K562 (cell line): ENCODE measurements at regions not wholly inside any gene's neighbourhood (a gene's known extent, or its start where the extent isn't known, plus 50 kb on each side); places are given as distances from the start of the nearest gene placed in this dataset.

Experiments used
- ATAC-seq: fragments of 200-7000 bp; cut with Tn5 transposase; 3 replicates; pipeline ENCODE4 v1.9.1; 2020; ENCODE audit warnings: moderate library complexity
- BruUV-seq: library from RNA; stranded (reverse); fragments of 400-500 nt; replicated peaks from 2 replicates; lab custom pipeline; 2021; lab: Mats Ljungman, UMichigan
- CTCF ChIA-PET: fragments of 300-600 bp; formaldehyde crosslinking; extraction: SDS; loops from one replicate; lab custom pipeline; 2021; ENCODE audit warnings: low intra/inter-chr PET ratio; lab: Yijun Ruan, JAX
- POLR2A ChIA-PET: fragments of 300-600, 350-650 bp; sonication (Branson Sonifier 250); formaldehyde crosslinking; extraction: SDS; loops from one replicate; lab custom pipeline; 2021; ENCODE audit warnings: antibody characterized with exemption, inconsistent platforms; lab: Yijun Ruan, JAX
- DNase-seq, 4 experiments: peaks; one replicate each; pipeline versions ENCODE4 v3.0.0 to v3.0.0-alpha.2; 2011 to 2018; ENCODE audit warnings: low spot score in 3 of 4, mixed read lengths in 3 of 4; ENCODE audit errors: extremely low read depth in 1 of 4
- FAIRE-seq: peaks from 2 replicates; lab custom pipeline; 2011; peaks lifted over from hg19 to GRCh38; lab: Jason Lieb, UNC
- H2AFZ ChIP-seq: 2 replicates; pipeline ENCODE4 v1.6.0; 2011; ENCODE audit warnings: low read depth, low read length, control low read depth, inconsistent platforms
- H3K27ac ChIP-seq: fragments of 200-600 bp; 3 replicates; pipeline ENCODE4 v1.8.0; 2011; ENCODE audit warnings: low read depth, mild to moderate bottlenecking, control low read depth, inconsistent platforms, low read length, moderate library complexity, mixed read lengths; ENCODE audit errors: extremely low read depth
- H3K27me3 ChIP-seq, 2 experiments: fragments of 300-600 bp in 1 of 2; 2 replicates in 1 of 2; 3 replicates in 1 of 2; pipeline versions ENCODE4 v1.6.0 to v1.8.0; 2011; ENCODE audit warnings: inconsistent platforms in 2 of 2, low read length in 2 of 2, mild to moderate bottlenecking in 1 of 2, mixed read lengths in 1 of 2, moderate library complexity in 1 of 2; ENCODE audit not compliant: control insufficient read depth in 2 of 2, insufficient read depth in 2 of 2
- H3K36me3 ChIP-seq: fragments of 300-600 bp; 3 replicates; pipeline ENCODE4 v1.8.0; 2011; ENCODE audit warnings: mild to moderate bottlenecking, low read length, inconsistent platforms; ENCODE audit not compliant: control insufficient read depth, insufficient read depth
- H3K4me1 ChIP-seq, 2 experiments: fragments of 200-600 bp in 1 of 2; replicated peaks in 1 of 2; 2 replicates in 1 of 2; 3 replicates in 1 of 2; pipeline versions ENCODE4 v1.5.1 to v1.8.0; 2011; ENCODE audit warnings: inconsistent platforms in 2 of 2, low read length in 2 of 2, mild to moderate bottlenecking in 1 of 2, mixed read lengths in 1 of 2, moderate library complexity in 1 of 2; ENCODE audit not compliant: control insufficient read depth in 2 of 2, insufficient read depth in 2 of 2
- H3K4me2 ChIP-seq: 2 replicates; pipeline ENCODE4 v1.6.1; 2011; ENCODE audit warnings: low read length, control low read depth, inconsistent platforms, mixed read lengths; ENCODE audit not compliant: insufficient read depth
- H3K4me3 ChIP-seq: fragments of 200-600 bp; sonication (generic), shearing (Covaris generic); 2 replicates; pipeline ENCODE4 v1.5.1; 2016; ENCODE audit warnings: control low read depth, inconsistent platforms
- H3K79me2 ChIP-seq: fragments of 200-600 bp; 3 replicates; pipeline ENCODE4 v1.8.0; 2011; ENCODE audit warnings: low read length, inconsistent platforms; ENCODE audit not compliant: control insufficient read depth, insufficient read depth
- H3K9ac ChIP-seq, 2 experiments: 2 replicates each; pipeline versions ENCODE4 v1.6.0 to v1.6.1; 2011; ENCODE audit warnings: low read depth in 2 of 2, low read length in 2 of 2, control low read depth in 1 of 2, inconsistent platforms in 1 of 2, mild to moderate bottlenecking in 1 of 2, mixed read lengths in 1 of 2; ENCODE audit not compliant: insufficient read depth in 1 of 2
- H3K9me1 ChIP-seq: one replicate; pipeline ENCODE4 v1.6.0; 2011; ENCODE audit warnings: inconsistent platforms, mild to moderate bottlenecking, low read length, moderate library complexity; ENCODE audit not compliant: control insufficient read depth, insufficient read depth
- H3K9me3 ChIP-seq: replicated peaks from 2 replicates; pipeline ENCODE4 v1.5.1; 2011; ENCODE audit warnings: low read depth, low read length, inconsistent platforms; ENCODE audit not compliant: control insufficient read depth, insufficient read depth
- H4K20me1 ChIP-seq: replicated peaks from 2 replicates; pipeline ENCODE4 v1.6.1; 2011; ENCODE audit warnings: low read length, inconsistent platforms, mixed read lengths; ENCODE audit not compliant: control insufficient read depth, insufficient read depth
- CAMTA2 ChIP-seq: fragments of 250-450 bp; sonication (Bioruptor Pico); conservative IDR thresholded peaks from 2 replicates; pipeline ENCODE4 v1.5.1; 2022
- DDX20 ChIP-seq: fragments of 450-650 bp; IDR thresholded peaks from 2 replicates; pipeline ENCODE4 v1.6.1; 2016; ENCODE audit warnings: missing genetic modification characterization, low read depth, mild to moderate bottlenecking, missing compliant biosample characterization, moderate library complexity
- GMEB1 ChIP-seq: fragments of 250-450 bp; sonication (Bioruptor Pico); IDR thresholded peaks from 2 replicates; pipeline ENCODE4 v1.4.0; 2020; ENCODE audit warnings: mild to moderate bottlenecking
- POU5F1 ChIP-seq: fragments of 150-350 bp; IDR thresholded peaks from 2 replicates; pipeline ENCODE4 v1.6.1; 2014; ENCODE audit warnings: borderline replicate concordance, low read length, low read depth, mild to moderate bottlenecking; ENCODE audit not compliant: partially characterized antibody
- SPI1 ChIP-seq: IDR thresholded peaks from 2 replicates; pipeline ENCODE4 v1.6.1; 2011; ENCODE audit warnings: low read depth, low read length, control low read depth, borderline replicate concordance
- ZNF124 ChIP-seq: sonication (generic); formaldehyde crosslinking; IDR thresholded peaks from 2 replicates; pipeline ENCODE4 v1.8.1; 2022; ENCODE audit warnings: missing genetic modification reagents
- ZNF3 ChIP-seq: fragments of 250-450 bp; sonication (Bioruptor Pico); IDR thresholded peaks from 2 replicates; pipeline ENCODE4 v1.5.0; 2021; ENCODE audit warnings: mild to moderate bottlenecking, moderate library complexity
- ZNF695 ChIP-seq: fragments of 450-650 bp; formaldehyde crosslinking; IDR thresholded peaks from 2 replicates; pipeline ENCODE4 v1.4.0; 2020; ENCODE audit warnings: mild to moderate bottlenecking, moderate library complexity
- WGBS: fragments of 100-300 bp; shearing (Covaris generic); methylation state at CpG from one replicate; pipeline ENCODE4 v1.1.6; 2016; ENCODE audit warnings: low coverage, mixed read lengths; ENCODE audit not compliant: insufficient coverage; ENCODE audit errors: missing lambda C conversion rate; 5-methylcytosine and 5-hydroxymethylcytosine counted together
- in situ Hi-C: fragments of 300-500 bp; cut with MboI; formaldehyde crosslinking; loops from 4 replicates; pipeline ENCODE4 v1.15.0; 2018; ENCODE audit warnings: inconsistent platforms, mixed read lengths
- intact Hi-C: fragments of 100-400 bp; cut with micrococcal nuclease; formaldehyde crosslinking; loops from 2 replicates; pipeline ENCODE4 v1.14.2; 2022

GRCh38 chr13:80458543-80458942 is 117.6 kb upstream of the SPRY2 start (continued):
- TF ChIP-seq GMEB1 (CRISPR knock-in tag) (no peak), ZNF3 (CRISPR knock-in tag) (no peak), CAMTA2 (no peak), POU5F1 (no peak), ZNF695 (CRISPR knock-in tag) (no peak), ZNF124 (CRISPR knock-in tag) (no peak)

- intact Hi-C loops, result no loop called here
- H2AFZ ChIP-seq, result no peak overlapping the region
Measured at GRCh38 chr13:80454245-80454644, 113.3 kb upstream of the SPRY2 start.

More at GRCh38 chr13:80454245-80454644, 113.3 kb upstream of the SPRY2 start:
- Histone ChIP-seq H3K9me3 (no peaks in the 10 kb centered on the region), H4K20me1 (no peaks in the 10 kb centered on the region), H3K4me1 (no peaks in the 10 kb centered on the region), H3K9me1 (no peaks in the 10 kb centered on the region), H3K27me3 (no peaks in the 10 kb centered on the region), H3K27ac (no peak overlapping the region), H3K36me3 (no peaks in the 10 kb centered on the region), H3K4me2 (no peak overlapping the region), H3K4me3 (no peak overlapping the region), H3K79me2 (no peaks in the 10 kb centered on the region), H3K9ac (no peak overlapping the region)
- in situ Hi-C loops, result no loop called here
- POLR2A ChIA-PET, result no interaction called here
- WGBS, result 0% methylated on average over 1 of the region's 1 CpG
- DNase-seq (no peak), ATAC-seq (no peak), FAIRE-seq (no peak)
- TF ChIP-seq DDX20 (tag) (no peak), SPI1 (0 out of 2 replicates have a peak, but pooled peaks have one; percentile 24)
- no TSS peak for BruUV-seq
- CTCF ChIA-PET, result no interaction called here
